Liver (tissue), 7 donors: ENCODE measurements at regions not wholly inside any gene's neighbourhood (a gene's known extent, or its start where the extent isn't known, plus 50 kb on each side); places are given as distances from the start of the nearest gene placed in this dataset.

ENCODE experiments used
- DNase-seq: peaks from one replicate; pipeline ENCODE4 v3.0.0-alpha.2; 2017; ENCODE audit warnings: low spot score
- H3K27ac ChIP-seq, 2 donors: one replicate each; pipeline ENCODE4 v1.7.0; 2013; ENCODE audit warnings: inconsistent platforms in 2 of 2, low read length in 2 of 2, control low read depth in 1 of 2, low read depth in 1 of 2, mild to moderate bottlenecking in 1 of 2
- H3K27me3 ChIP-seq, 4 donors: one replicate each; pipeline versions ENCODE4 v1.6.1 to v1.7.0; 2013; ENCODE audit warnings: low read length in 3 of 4, inconsistent platforms in 1 of 4, mild to moderate bottlenecking in 1 of 4, moderate library complexity in 1 of 4; ENCODE audit not compliant: control insufficient read depth in 4 of 4, insufficient read depth in 4 of 4
- H3K36me3 ChIP-seq, 4 donors: one replicate each; pipeline versions ENCODE4 v1.6.1 to v1.7.0; 2013; ENCODE audit warnings: low read length in 3 of 4, mild to moderate bottlenecking in 3 of 4, low read depth in 1 of 4, moderate library complexity in 1 of 4; ENCODE audit not compliant: control insufficient read depth in 4 of 4, insufficient read depth in 3 of 4
- H3K4me1 ChIP-seq, 4 donors: one replicate each; pipeline versions ENCODE4 v1.6.1 to v1.7.0; 2013; ENCODE audit warnings: low read length in 3 of 4, mild to moderate bottlenecking in 3 of 4, moderate library complexity in 1 of 4; ENCODE audit not compliant: control insufficient read depth in 4 of 4, insufficient read depth in 4 of 4
- H3K4me3 ChIP-seq, 3 donors: one replicate each; pipeline versions ENCODE4 v1.6.1 to v1.7.0; 2013; ENCODE audit warnings: low read length in 3 of 3, control low read depth in 1 of 3, low read depth in 1 of 3, mild to moderate bottlenecking in 1 of 3
- H3K9ac ChIP-seq, 2 donors: one replicate each; pipeline ENCODE4 v1.7.0; 2013; ENCODE audit warnings: low read length in 2 of 2, mild to moderate bottlenecking in 2 of 2, moderate library complexity in 2 of 2, control low read depth in 1 of 2, low read depth in 1 of 2
- H3K9me3 ChIP-seq, 4 donors: one replicate each; pipeline versions ENCODE4 v1.6.1 to v1.7.0; 2013; ENCODE audit warnings: low read length in 3 of 4; ENCODE audit not compliant: control insufficient read depth in 4 of 4
- EGR1 ChIP-seq, 2 donors: IDR thresholded peaks; 2 replicates each; pipeline ENCODE4 v1.6.1; 2016 to 2018; ENCODE audit warnings: antibody characterized with exemption in 2 of 2, low read depth in 2 of 2
- FOXA1 ChIP-seq: IDR thresholded peaks from 2 replicates; pipeline ENCODE4 v1.6.1; 2016; ENCODE audit warnings: antibody characterized with exemption
- FOXA2 ChIP-seq: IDR thresholded peaks from 2 replicates; pipeline ENCODE4 v1.6.1; 2016; ENCODE audit warnings: antibody characterized with exemption
- GABPA ChIP-seq, 2 donors: IDR thresholded peaks in 1 of 2; conservative IDR thresholded peaks in 1 of 2; 2 replicates each; pipeline ENCODE4 v1.6.1; 2016; ENCODE audit warnings: antibody characterized with exemption in 2 of 2, mild to moderate bottlenecking in 1 of 2, moderate library complexity in 1 of 2
- HNF4G ChIP-seq: IDR thresholded peaks from 2 replicates; pipeline ENCODE4 v1.6.1; 2016; ENCODE audit warnings: antibody characterized with exemption
- JUND ChIP-seq, 2 donors: IDR thresholded peaks; 2 replicates each; pipeline ENCODE4 v1.6.1; 2016; ENCODE audit warnings: antibody characterized with exemption in 2 of 2
- NR2F2 ChIP-seq: IDR thresholded peaks from 2 replicates; pipeline ENCODE4 v1.6.1; 2016; ENCODE audit warnings: antibody characterized with exemption
- RAD21 ChIP-seq, 2 donors: IDR thresholded peaks; 2 replicates each; pipeline ENCODE4 v1.6.1; 2016; ENCODE audit warnings: antibody characterized with exemption in 2 of 2, mild to moderate bottlenecking in 2 of 2
- RXRA ChIP-seq, 2 donors: IDR thresholded peaks; 2 replicates each; pipeline ENCODE4 v1.6.1; 2017 to 2018; ENCODE audit warnings: antibody characterized with exemption in 2 of 2, mild to moderate bottlenecking in 1 of 2
- SP1 ChIP-seq: IDR thresholded peaks from 2 replicates; pipeline ENCODE4 v1.6.1; 2018; ENCODE audit warnings: antibody characterized with exemption, mild to moderate bottlenecking
- TAF1 ChIP-seq: conservative IDR thresholded peaks from 2 replicates; pipeline ENCODE4 v1.6.1; 2016; ENCODE audit warnings: antibody characterized with exemption, mild to moderate bottlenecking
- YY1 ChIP-seq: IDR thresholded peaks from 2 replicates; pipeline ENCODE4 v1.6.1; 2016; ENCODE audit warnings: antibody characterized with exemption, mild to moderate bottlenecking
- WGBS: extraction: QIAGEN DNeasy Blood & Tissue Kit; methylation state at CpG from one replicate; pipeline ENCODE4 v1.1.7; 2013; 5-methylcytosine and 5-hydroxymethylcytosine counted together
- TF ChIP-seq, protein P1 (sequence below): IDR thresholded peaks from 2 replicates; pipeline ENCODE4 v1.6.1; 2016; ENCODE audit warnings: antibody characterized with exemption, mild to moderate bottlenecking
- TF ChIP-seq, protein P2 (sequence below): IDR thresholded peaks from 2 replicates; pipeline ENCODE4 v1.6.1; 2016; ENCODE audit warnings: antibody characterized with exemption
- TF ChIP-seq, protein P3 (sequence below): IDR thresholded peaks from 2 replicates; pipeline ENCODE4 v1.6.1; 2016; ENCODE audit warnings: antibody characterized with exemption
- TF ChIP-seq, protein P4 (sequence below): IDR thresholded peaks from 2 replicates; pipeline ENCODE4 v1.6.1; 2016; ENCODE audit warnings: antibody characterized with exemption
- donor health status: healthy.
- donor health status: healthy.
- donor health status: healthy.
- donor health status: healthy.

DNA sequence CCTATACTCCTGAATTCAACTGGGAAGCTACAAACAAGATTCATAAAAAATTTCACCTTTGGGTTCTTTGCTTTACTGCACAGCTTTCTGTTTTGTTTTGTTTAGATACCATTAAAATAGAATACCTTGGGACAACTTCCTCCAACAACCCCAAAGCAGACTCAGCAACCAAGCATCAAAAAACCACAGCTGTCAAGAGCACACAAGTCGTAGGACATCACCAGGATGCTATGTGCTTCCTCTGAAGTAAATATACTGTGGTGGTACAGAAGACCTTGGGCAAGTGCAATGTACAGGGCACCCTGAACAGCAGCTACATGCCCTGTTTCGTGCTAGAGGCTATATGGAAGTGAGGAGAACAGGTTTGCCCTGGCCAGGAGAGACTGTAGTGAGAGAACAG is 359.3 kb downstream of the BCL11B start:
- WGBS: 57% methylated on average over 2 of the region's 2 CpGs

DNA sequence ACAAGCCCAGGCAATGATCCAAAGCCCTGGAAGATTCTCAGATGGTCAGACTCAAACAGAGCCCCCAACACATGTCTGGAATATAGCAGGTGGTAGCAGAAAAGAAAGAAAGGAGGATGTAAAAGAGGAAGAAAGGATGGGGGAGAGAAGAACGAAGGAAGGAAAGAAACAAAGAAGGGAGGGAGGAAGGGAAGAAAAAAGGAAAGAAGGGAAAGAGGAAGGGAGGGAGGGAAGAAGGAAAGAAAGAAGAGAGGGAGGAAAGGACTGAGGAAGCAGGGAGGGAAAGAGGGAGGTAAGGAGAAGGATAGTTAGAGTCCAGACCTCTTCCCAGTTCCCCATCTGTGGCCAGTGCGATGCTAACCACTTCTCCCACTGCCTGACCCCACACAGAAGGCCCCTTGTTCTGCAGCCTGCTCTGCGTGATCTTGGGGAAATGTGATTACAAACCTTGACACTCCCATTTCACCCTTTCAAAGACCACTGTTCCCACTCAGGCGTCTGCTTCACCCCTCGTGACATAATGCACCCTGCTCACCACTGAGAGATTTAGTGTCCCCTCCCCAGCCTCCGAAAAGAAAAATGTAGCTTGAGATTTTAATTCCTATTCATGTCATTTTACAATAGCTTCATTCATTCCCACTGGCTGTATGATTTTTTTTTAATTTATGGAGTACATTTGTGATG is 357.9 kb downstream of the BCL11B start:
- no peaks in the 10 kb centered on the region for H3K9me3 ChIP-seq
- H3K4me1 ChIP-seq: no peaks in the 10 kb centered on the region
- no peak for TF ChIP-seq YY1
- no peak for TF ChIP-seq SP1
- TF ChIP-seq HNF4G: no peak
- TF ChIP-seq GABPA (IDR thresholded peaks at IDR 0.05 in 1 of 2, conservative IDR thresholded peaks at IDR 0.05 in 1 of 2): no peak
- TF ChIP-seq, protein P1, sequence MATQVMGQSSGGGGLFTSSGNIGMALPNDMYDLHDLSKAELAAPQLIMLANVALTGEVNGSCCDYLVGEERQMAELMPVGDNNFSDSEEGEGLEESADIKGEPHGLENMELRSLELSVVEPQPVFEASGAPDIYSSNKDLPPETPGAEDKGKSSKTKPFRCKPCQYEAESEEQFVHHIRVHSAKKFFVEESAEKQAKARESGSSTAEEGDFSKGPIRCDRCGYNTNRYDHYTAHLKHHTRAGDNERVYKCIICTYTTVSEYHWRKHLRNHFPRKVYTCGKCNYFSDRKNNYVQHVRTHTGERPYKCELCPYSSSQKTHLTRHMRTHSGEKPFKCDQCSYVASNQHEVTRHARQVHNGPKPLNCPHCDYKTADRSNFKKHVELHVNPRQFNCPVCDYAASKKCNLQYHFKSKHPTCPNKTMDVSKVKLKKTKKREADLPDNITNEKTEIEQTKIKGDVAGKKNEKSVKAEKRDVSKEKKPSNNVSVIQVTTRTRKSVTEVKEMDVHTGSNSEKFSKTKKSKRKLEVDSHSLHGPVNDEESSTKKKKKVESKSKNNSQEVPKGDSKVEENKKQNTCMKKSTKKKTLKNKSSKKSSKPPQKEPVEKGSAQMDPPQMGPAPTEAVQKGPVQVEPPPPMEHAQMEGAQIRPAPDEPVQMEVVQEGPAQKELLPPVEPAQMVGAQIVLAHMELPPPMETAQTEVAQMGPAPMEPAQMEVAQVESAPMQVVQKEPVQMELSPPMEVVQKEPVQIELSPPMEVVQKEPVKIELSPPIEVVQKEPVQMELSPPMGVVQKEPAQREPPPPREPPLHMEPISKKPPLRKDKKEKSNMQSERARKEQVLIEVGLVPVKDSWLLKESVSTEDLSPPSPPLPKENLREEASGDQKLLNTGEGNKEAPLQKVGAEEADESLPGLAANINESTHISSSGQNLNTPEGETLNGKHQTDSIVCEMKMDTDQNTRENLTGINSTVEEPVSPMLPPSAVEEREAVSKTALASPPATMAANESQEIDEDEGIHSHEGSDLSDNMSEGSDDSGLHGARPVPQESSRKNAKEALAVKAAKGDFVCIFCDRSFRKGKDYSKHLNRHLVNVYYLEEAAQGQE: no peak
- TF ChIP-seq FOXA1: no peak
- 66% methylated on average over 6 of the region's 6 CpGs for WGBS
- H3K27ac ChIP-seq: no peak overlapping the region
- peaks cover 0 to 4% (median 0%) of the 10 kb centered on the region in 4 donors for H3K27me3 ChIP-seq
- no peak overlapping the region for H3K4me3 ChIP-seq
- H3K9ac ChIP-seq: no peak overlapping the region
- no peak for DNase-seq
- no peaks in the 10 kb centered on the region for H3K36me3 ChIP-seq

More for the DNA sequence above, 359.3 kb downstream of the BCL11B start:
- TF ChIP-seq TAF1 (no peak), RAD21 (IDR thresholded peaks at IDR 0.05) (no peak), NR2F2 (no peak), FOXA1 (no peak), FOXA2 (no peak), SP1 (no peak), RXRA (IDR thresholded peaks at IDR 0.05) (no peak), EGR1 (IDR thresholded peaks at IDR 0.05; ENCODE audit: low read depth in 2 of 2) (no peak), GABPA (IDR thresholded peaks at IDR 0.05 in 1 of 2, conservative IDR thresholded peaks at IDR 0.05 in 1 of 2) (no peak), YY1 (no peak), JUND (IDR thresholded peaks at IDR 0.05) (no peak)
- TF ChIP-seq, protein P2, sequence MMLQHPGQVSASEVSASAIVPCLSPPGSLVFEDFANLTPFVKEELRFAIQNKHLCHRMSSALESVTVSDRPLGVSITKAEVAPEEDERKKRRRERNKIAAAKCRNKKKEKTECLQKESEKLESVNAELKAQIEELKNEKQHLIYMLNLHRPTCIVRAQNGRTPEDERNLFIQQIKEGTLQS: no peak
- TF ChIP-seq, protein P3, sequence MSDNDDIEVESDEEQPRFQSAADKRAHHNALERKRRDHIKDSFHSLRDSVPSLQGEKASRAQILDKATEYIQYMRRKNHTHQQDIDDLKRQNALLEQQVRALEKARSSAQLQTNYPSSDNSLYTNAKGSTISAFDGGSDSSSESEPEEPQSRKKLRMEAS: no peak
- TF ChIP-seq, protein P4, sequence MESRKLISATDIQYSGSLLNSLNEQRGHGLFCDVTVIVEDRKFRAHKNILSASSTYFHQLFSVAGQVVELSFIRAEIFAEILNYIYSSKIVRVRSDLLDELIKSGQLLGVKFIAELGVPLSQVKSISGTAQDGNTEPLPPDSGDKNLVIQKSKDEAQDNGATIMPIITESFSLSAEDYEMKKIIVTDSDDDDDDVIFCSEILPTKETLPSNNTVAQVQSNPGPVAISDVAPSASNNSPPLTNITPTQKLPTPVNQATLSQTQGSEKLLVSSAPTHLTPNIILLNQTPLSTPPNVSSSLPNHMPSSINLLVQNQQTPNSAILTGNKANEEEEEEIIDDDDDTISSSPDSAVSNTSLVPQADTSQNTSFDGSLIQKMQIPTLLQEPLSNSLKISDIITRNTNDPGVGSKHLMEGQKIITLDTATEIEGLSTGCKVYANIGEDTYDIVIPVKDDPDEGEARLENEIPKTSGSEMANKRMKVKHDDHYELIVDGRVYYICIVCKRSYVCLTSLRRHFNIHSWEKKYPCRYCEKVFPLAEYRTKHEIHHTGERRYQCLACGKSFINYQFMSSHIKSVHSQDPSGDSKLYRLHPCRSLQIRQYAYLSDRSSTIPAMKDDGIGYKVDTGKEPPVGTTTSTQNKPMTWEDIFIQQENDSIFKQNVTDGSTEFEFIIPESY: no peak
- TF ChIP-seq, protein P1: no peak
- Histone ChIP-seq H3K27ac (no peak overlapping the region), H3K9me3 (no peaks in the 10 kb centered on the region), H3K36me3 (no peaks in the 10 kb centered on the region), H3K4me1 (no peaks in the 10 kb centered on the region), H3K27me3 (peaks cover 0 to 4% (median 0%) of the 10 kb centered on the region in 4 donors), H3K4me3 (no peak overlapping the region), H3K9ac (no peak overlapping the region)
- DNase-seq: no peak
